CD4-positive, alpha-beta T cell (primary cell): ENCODE measurements at regions not wholly inside any gene's neighbourhood (a gene's known extent, or its start where the extent isn't known, plus 50 kb on each side); places are given as distances from the start of the nearest gene placed in this dataset.
A peak's percentile ranks its signal among the peaks of the same experiment; 100 is the strongest.
"Not testable (repeated sequence)": the region's sequence is repeated elsewhere in the genome, so short reads cannot be mapped to it uniquely, and the experiment has no call there.

Source experiments
- ATAC-seq: fragments of 200-7000 bp; cut with Tn5 transposase; one replicate; pipeline ENCODE4 v1.10.0; 2022; ENCODE audit warnings: mild to moderate bottlenecking; ENCODE audit not compliant: poor library complexity
- CTCF ChIA-PET: fragments of 350-600 bp; sonication (Branson Sonifier 250); formaldehyde crosslinking; loops from one replicate; lab custom pipeline; 2021; ENCODE audit warnings: antibody characterized with exemption, inconsistent platforms; lab: Charles Lee
- POLR2A ChIA-PET: fragments of 350-600 bp; sonication (Branson Sonifier 250); formaldehyde crosslinking; loops from one replicate; lab custom pipeline; 2021; ENCODE audit warnings: antibody characterized with exemption, inconsistent platforms; lab: Charles Lee
- DNase-seq, 14 experiments: peaks; one replicate each; pipeline ENCODE4 v3.0.0-alpha.2; 2013 to 2020; ENCODE audit warnings: mixed read lengths in 2 of 14
- H3K27ac ChIP-seq, 2 donors: one replicate each; pipeline versions ENCODE4 v1.5.1 to v1.7.0; 2013; ENCODE audit warnings: low read length in 2 of 2, low read depth in 1 of 2, mild to moderate bottlenecking in 1 of 2
- H3K27me3 ChIP-seq, 2 experiments: 1 replicate in 1 of 2; 2 replicates in 1 of 2; pipeline versions ENCODE4 v1.6.1 to v1.7.0; 2013; ENCODE audit warnings: low read length in 2 of 2, control low read depth in 1 of 2, mild to moderate bottlenecking in 1 of 2, moderate library complexity in 1 of 2; ENCODE audit not compliant: insufficient read depth in 2 of 2, control insufficient read depth in 1 of 2
- H3K36me3 ChIP-seq: one replicate; pipeline ENCODE4 v1.6.1; 2013; ENCODE audit warnings: low read length, control low read depth; ENCODE audit not compliant: insufficient read depth
- H3K4me1 ChIP-seq: one replicate; pipeline ENCODE4 v1.6.1; 2013; ENCODE audit warnings: low read length, control low read depth; ENCODE audit not compliant: insufficient read depth
- H3K4me3 ChIP-seq: one replicate; pipeline ENCODE4 v1.5.1; 2013; ENCODE audit warnings: mild to moderate bottlenecking, low read length, moderate library complexity
- H3K9me3 ChIP-seq, 2 experiments: 1 replicate in 1 of 2; 2 replicates in 1 of 2; pipeline versions ENCODE4 v1.6.1 to v1.7.0; 2013; ENCODE audit warnings: low read length in 2 of 2, mild to moderate bottlenecking in 2 of 2, control low read depth in 1 of 2, moderate library complexity in 1 of 2; ENCODE audit not compliant: control insufficient read depth in 1 of 2, insufficient read depth in 1 of 2
- H3K27ac Mint-ChIP-seq: one replicate; pipeline ENCODE4 v1.8.0; 2020; ENCODE audit warnings: mixed read lengths
- H3K27me3 Mint-ChIP-seq: one replicate; pipeline ENCODE4 v1.8.0; 2021; ENCODE audit warnings: mixed read lengths
- H3K36me3 Mint-ChIP-seq: one replicate; pipeline ENCODE4 v1.8.0; 2021; ENCODE audit warnings: low read depth, mixed read lengths
- H3K4me1 Mint-ChIP-seq: one replicate; pipeline ENCODE4 v1.8.0; 2021; ENCODE audit warnings: low read depth, mixed read lengths
- H3K4me3 Mint-ChIP-seq: one replicate; pipeline ENCODE4 v1.8.0; 2020; ENCODE audit warnings: mild to moderate bottlenecking, mixed read lengths
- H3K9me3 Mint-ChIP-seq: one replicate; pipeline ENCODE4 v1.8.0; 2020; ENCODE audit warnings: mixed read lengths
- CTCF ChIP-seq: fragments of 200-600 bp; IDR thresholded peaks from one replicate; pipeline ENCODE4 v1.8.0; 2022; ENCODE audit warnings: antibody characterized with exemption, mild to moderate bottlenecking
- intact Hi-C, 2 experiments: fragments of 100-400 bp; cut with DNase I in 1 of 2; cut with micrococcal nuclease in 1 of 2; formaldehyde crosslinking; loops; one replicate each; pipeline versions ENCODE4 v1.15.1 to v1.9.0; 2023 to 2025; cut with DNase I, micrococcal nuclease

- no peaks in the 10 kb centered on the region for H3K36me3 ChIP-seq
- Mint-ChIP-seq H3K4me3 (no peak overlapping the region), H3K27ac (no peak overlapping the region), H3K9me3 (no peaks in the 10 kb centered on the region), H3K27me3 (peaks cover 42% of the 10 kb centered on the region), H3K4me1 (no peaks in the 10 kb centered on the region), H3K36me3 (no peaks in the 10 kb centered on the region)
- peaks cover 0 to 13% of the 10 kb centered on the region in 2 experiments for H3K27me3 ChIP-seq
- ChIA-PET POLR2A (no interaction called here), CTCF (no interaction called here)
- no peak for TF ChIP-seq CTCF
- no peak overlapping the region for H3K4me3 ChIP-seq
- H3K4me1 ChIP-seq, result no peaks in the 10 kb centered on the region
- DNase-seq (peak in 1 of 14 experiments; percentile 1), ATAC-seq (no peak)
- no peak overlapping the region for H3K27ac ChIP-seq
- no peaks in the 10 kb centered on the region for H3K9me3 ChIP-seq
- intact Hi-C loops, result no loop called here
Measured at GRCh38 chr15:93333796-93334195, 244.8 kb upstream of the RGMA start.

- peaks cover 42% of the 10 kb centered on the region for H3K27me3 Mint-ChIP-seq
- H3K27ac Mint-ChIP-seq, H3K9me3 Mint-ChIP-seq, DNase-seq, H3K4me1 ChIP-seq, ATAC-seq, H3K4me3 ChIP-seq, H3K27ac ChIP-seq, intact Hi-C loops, H3K4me3 Mint-ChIP-seq, H3K36me3 ChIP-seq, H3K9me3 ChIP-seq, H3K4me1 Mint-ChIP-seq, H3K36me3 Mint-ChIP-seq, POLR2A ChIA-PET: not testable (repeated sequence)
- H3K27me3 ChIP-seq, result peaks cover 0 to 13% of the 10 kb centered on the region in 2 experiments
- CTCF ChIA-PET, result interaction anchor here (0.6 kb wide), 1 partner anchor 512 kb away, joined by 3 read pairs; no protein-coding TSS in a partner anchor
Measured at GRCh38 chr15:93333126-93333525, 244.1 kb upstream of the RGMA start.

GRCh38 chr15:93332168-93332553, 243.2 kb upstream of the RGMA start:
- TF ChIP-seq CTCF, result no peak
- Mint-ChIP-seq H3K27ac (no peak overlapping the region), H3K4me1 (no peaks in the 10 kb centered on the region), H3K4me3 (no peak overlapping the region), H3K36me3 (no peaks in the 10 kb centered on the region), H3K27me3 (peaks cover 45% of the 10 kb centered on the region), H3K9me3 (no peaks in the 10 kb centered on the region)
- no peaks in the 10 kb centered on the region for H3K9me3 ChIP-seq
- no peaks in the 10 kb centered on the region for H3K4me1 ChIP-seq
- POLR2A ChIA-PET, result no interaction called here
- no peak for DNase-seq
- CTCF ChIA-PET, result no interaction called here
- H3K27ac ChIP-seq, result no peak overlapping the region
- no peak for ATAC-seq
- H3K27me3 ChIP-seq, result peaks cover 0 to 13% of the 10 kb centered on the region in 2 experiments
- no peaks in the 10 kb centered on the region for H3K36me3 ChIP-seq
- H3K4me3 ChIP-seq, result no peak overlapping the region
- intact Hi-C loops, result no loop called here

- Mint-ChIP-seq H3K4me1 (no peaks in the 10 kb centered on the region), H3K27me3 (peaks cover 46% of the 10 kb centered on the region), H3K4me3 (no peak overlapping the region), H3K9me3 (no peaks in the 10 kb centered on the region), H3K36me3 (no peaks in the 10 kb centered on the region), H3K27ac (no peak overlapping the region)
- ChIA-PET POLR2A (no interaction called here), CTCF (no interaction called here)
- ATAC-seq (no peak), DNase-seq (no peak)
- Histone ChIP-seq H3K4me3 (no peak overlapping the region), H3K9me3 (no peaks in the 10 kb centered on the region), H3K36me3 (no peaks in the 10 kb centered on the region), H3K27me3 (peaks cover 1 to 13% of the 10 kb centered on the region in 2 experiments), H3K4me1 (no peaks in the 10 kb centered on the region), H3K27ac (no peak overlapping the region)
- intact Hi-C loops, result no loop called here
- no peak for TF ChIP-seq CTCF
Measured at GRCh38 chr15:93331545-93332167, 242.6 kb upstream of the RGMA start.
